GM19438 (cell line): ENCODE measurements at regions not wholly inside any gene's neighbourhood (a gene's known extent, or its start where the extent isn't known, plus 50 kb on each side); places are given as distances from the start of the nearest gene placed in this dataset.

Experiments
- ATAC-seq: cut with Tn5 transposase; IDR thresholded peaks from one replicate; pipeline ENCODE4 v1.9.1; 2021; ENCODE audit warnings: low read depth; ENCODE audit not compliant: unreplicated experiment

DNA sequence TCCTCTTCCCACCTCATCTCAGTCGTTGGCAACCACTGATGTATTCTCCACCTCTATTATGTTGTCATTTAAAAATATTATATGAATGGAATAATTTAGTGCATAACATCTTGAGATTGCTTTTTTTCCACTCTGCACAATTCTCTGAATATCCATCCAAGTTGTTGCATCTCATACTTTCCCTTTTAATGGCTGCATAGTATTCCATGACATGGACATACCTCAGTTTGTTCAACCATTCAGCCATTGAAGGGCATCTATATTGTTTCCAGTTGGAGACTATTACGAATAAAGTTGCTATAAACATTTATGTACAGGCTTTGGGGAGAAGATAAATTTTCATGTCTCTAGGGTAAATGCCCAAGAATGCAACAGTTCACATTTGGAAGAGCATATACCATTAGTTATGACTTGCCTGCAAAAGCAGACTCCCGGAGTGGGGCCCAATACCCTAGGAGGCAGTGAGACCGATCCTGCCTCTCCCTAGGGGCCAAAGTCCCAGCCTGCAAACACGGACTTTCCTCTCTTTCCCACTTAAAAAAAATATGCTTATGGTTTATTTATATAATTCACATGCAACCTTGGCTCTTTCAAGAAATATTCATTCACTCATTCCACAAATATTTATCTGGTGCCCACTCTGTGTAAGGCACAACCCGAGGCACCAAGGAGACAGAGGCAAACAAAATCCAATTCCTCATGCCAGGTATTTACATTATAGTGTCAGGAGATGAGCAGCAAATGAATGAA lies 227.0 kb upstream of the PMEPA1 start:
- ATAC-seq, result no peak

DNA sequence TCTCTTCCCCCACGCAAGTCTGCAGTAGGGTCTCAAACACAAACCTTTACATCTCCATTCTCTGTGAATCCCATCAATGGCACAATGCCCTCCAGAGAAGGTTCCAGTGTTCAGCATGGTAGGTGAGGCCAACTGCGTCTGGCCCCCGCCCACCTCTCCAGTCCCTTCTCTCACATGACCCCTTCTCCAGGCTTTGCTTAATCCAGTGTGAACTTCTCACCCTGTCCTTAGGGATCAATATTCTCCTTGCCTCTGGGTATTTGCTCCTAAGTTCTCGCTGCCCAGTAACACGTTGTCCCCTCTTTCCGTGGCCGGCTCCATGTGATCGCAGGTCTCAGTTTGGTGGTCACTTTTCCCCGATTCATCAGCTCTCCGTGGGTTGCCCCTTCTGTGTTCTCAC lies 225.1 kb upstream of the PMEPA1 start:
- no peak for ATAC-seq

DNA sequence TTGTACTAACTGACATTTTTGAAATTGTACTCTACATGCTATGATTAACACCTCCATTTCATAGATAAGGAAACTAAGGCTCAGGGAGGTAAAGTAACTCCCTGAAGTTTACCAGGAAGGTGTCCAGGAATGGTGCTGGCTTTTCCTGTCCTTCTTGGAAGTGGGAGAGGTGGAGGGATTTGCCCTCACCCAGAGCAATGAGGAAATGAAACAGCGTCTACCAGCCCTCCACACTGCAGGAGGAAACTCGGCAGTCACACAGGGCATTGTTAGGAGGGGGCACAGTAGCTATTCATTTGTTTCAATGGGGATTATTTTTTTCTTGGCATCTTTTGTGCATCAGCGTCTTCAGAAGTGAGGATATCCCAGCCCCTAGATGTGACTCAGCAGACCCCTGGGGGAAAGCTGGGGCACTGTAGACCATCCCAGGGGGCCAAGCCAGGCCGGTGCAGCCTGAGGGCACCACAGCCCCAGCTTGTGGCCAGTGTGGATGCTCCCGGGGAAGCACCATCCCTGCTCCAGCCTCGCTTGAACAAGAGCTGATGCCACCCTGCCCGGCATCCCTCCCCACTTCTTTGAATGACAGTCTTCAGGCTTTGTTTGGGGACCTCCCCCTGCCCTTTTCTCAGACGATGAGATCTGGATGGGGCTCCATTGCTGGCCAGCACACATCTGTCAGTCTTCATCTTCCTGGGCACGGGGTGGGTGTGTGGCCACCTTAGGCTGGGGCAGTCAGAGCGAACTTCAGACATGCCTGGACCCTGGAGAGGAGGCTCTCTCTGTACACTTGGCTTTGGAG lies 224.4 kb upstream of the PMEPA1 start:
- no peak for ATAC-seq

DNA sequence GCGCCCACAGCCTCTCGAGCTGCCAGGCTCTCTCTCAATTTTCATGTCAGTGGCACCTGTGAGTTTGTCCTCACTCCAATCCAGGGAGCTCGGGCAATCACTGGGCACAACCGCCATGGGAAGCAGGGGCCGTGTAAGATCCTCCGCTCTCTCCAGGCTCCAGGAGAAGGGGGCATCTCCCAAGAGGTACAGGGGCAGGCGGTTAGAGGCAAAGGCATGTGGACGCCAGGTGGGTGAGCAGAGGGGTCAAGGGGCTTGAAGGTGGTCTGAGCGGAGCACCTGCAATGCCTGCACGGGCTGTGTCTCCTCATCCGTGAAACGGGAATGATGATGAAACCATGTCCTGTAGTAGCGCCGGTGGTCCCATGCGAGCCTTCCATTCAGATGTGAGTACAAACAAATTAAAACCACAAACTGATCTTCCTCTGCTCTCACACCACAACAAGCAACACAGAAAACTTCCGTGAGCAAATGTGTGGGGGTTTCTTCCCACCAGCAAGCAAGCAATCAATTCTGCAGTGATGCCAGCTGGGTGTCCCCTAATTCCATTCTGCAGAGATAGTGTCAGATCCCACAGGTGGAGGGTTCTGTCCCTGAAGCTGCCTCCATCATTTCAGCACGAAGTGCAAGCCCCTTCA lies 222.5 kb upstream of the PMEPA1 start:
- no peak for ATAC-seq

DNA sequence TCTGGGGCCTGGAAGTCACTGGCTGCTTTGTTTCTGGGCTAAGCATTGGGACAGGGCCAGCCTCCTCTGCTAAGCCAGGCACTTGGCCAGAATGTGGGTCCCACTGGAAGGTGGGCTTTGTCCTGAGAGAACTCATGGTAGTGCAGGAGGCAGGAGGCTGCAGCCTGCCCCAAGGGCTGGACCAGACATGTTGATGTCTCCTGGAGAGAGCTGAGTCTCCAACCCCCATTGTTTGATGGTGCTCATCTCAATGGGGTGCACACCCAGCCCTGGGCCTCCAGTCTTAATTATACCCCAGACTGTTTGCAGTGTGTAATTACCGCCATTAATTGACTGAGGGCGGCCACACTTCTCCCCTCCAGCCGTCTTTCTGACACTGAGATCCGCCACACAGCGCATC lies 220.5 kb upstream of the PMEPA1 start:
- no peak for ATAC-seq

DNA sequence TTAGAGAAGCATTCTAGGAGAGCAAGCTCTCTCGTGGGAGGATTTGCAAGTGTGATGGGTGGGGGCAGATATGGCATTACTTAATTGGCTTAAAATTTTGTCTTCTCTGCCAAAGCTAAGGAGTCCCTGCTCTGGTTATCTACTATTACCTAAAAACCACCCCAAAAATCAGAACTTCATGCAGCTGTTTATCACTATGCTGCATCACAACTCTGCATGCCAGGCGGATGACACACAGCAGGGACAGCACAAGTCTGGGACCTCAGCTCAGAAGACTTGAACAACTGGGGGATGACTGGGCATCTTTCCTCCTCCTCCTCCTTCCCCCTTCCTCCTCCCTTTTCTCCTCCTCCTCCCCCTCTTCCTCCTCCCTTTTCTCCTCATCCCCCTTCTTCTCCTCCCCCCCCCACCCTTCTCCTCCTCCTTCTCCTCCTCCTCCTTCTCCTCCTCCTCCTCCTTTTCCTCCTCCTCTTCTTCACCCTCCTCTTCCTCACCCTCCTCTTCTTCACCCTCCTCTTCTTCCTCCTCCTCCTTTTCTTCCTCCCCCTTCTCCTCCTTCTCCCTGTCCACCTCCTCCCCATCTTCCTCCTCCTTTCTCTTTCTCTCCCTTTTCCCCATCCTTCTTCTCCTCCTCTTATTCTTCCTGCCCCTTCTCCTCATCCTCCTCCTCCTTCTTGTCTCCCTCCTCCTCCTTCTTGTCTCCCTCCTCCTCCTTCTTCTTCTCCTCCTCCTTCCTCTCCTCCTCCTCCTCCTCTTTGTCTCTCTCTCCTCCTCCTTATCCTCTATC lies 218.6 kb upstream of the PMEPA1 start:
- no peak for ATAC-seq

DNA sequence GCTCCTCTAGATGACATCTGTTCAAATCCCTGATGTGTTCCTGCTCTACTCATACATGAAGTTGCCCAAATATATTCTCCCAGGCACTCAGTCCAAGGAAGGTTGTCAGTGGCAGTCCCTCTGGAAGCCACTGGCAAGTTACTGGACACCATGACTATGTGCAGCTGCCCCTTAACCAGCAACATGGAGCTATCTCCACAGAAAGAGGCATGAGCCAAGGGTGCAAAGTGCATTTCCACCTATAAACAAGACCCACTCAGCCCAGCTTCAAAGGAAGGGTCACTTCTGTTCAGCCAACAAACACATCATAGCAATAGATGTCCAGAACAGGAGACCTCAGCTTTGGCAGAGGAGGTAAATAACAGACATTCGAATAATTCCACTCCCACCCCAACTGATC lies 217.6 kb upstream of the PMEPA1 start:
- no peak for ATAC-seq

DNA sequence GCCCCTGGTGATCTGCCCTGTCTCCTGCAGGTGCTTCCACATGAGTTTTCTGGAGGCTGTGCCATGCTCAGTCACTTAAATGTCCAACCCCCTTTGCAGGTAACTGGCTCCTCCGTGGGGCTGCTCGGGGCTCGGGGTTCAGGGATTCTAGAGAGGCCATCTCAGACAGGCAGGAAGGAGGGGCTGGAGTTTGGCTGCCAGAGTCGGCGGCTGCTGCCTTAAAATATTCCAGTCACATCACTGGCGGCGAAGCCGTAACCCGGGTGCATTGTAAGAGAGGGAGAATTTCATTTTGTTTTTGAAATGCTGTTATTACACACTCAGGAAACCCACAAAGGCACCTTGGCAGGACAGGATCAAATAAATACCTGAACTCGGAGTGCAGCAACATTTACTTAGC lies 212.9 kb upstream of the PMEPA1 start:
- no peak for ATAC-seq

DNA sequence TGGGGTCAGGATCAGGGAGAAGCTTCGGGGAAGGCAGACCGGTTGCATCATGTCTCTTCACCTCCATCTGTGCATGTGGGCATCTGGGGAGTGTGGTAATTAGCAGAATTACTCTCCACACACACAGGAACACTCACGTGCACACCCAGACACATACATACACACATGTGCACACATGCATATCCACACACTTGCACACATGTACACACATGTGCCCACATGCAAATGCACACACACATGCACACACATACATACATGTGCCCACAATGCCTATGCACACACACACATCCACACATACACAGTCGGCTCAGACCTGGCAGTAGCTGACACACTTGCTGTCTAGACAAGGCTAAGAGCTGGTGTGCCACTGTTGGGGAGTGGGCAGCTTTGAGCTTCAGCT lies 212.3 kb upstream of the PMEPA1 start:
- no peak for ATAC-seq

DNA sequence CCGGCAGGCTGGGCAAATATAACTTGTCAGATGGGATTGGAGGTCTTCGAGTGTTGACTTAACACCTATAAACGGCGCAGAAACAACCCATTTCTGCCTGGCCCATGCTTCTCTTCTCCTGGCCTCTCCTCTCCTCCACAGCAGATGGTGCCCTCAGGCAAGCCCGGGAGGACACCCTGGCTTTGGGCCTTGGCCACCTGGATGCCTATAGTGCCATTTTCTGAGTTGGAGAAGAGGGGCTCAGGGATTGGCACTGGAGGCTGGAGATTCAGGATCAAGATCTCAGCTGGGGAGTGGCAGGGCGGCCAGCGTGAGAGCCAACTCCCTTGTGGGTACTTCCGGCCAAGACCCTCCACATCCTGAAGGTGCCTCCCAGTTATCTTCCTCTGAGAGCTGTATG lies 211.9 kb upstream of the PMEPA1 start:
- ATAC-seq, result no peak

DNA sequence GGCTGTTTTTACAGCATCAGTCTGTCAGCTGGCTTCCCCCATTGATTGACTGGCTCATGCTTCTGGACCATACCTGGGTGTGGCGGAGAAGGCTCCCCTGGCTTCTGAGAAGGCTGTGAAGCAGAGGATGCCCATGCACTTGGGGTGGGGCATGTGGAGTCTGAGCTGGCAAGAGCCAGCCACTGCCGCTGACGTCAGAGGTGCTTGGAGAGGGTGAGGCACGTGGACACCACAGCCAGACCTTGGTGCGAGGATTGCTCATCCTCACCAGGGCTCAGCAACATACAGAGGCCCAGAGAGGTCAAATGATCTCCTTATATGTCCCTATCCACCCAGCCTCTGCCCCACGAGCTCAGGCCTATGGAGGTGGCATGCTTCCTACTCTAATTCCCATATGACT lies 211.2 kb upstream of the PMEPA1 start:
- ATAC-seq, result no peak

DNA sequence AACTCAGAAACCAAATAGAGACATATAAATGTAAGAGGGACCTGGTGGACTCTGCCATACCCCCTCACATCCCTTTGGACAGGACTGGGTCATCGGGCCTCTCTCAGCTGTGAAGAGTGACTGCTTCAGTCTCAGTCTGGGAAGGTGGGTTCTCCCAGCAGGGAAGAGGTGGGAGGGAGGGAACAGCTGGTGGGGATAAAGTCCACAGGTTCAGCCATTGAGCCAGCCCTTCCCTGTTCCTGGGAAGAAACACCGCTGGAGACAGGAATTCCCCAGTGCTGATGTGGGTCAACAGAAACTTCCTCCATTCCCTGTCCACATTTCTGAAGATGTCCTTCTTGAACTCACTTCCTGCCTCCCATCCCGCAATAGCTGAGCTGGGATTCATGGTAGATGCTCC lies 209.2 kb upstream of the PMEPA1 start:
- no peak for ATAC-seq

DNA sequence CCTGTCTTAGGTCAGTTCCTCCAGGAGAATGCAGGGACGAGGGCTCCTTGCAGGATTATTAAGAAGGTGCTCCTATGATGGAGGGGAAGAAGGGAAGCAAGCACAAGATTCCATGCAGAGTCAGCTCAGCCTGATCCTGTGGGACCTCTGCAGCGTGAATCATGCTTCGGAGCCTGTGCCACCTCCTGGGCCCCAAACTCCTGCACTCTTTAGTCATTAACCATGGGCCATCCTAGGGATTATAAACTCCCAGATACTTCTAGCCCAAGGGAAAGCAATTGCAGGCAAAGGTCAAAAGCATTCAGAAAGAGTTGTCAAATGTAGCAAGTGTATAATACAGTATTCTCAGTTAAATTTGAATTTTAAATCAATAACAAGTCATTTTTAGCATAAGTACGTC lies 208.7 kb upstream of the PMEPA1 start:
- ATAC-seq, result no peak

DNA sequence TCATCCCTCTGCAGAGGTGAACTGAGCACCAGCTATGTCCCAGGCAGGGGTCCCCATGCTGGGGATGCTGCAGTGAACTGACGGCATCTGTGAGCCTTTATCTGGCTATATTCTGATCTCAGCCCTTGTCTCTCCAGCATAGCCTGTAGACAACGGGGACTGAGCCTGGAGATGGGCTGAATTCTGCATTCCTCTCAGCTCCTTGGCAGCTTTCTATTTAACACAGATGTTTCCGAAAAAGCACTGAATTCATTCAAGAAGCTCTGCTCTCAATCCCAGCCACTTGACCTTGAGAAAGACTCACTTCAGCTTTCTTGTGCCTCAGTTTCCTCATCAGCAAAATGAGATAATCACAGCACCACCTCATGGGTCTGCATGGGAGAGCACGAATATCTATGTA lies 204.4 kb upstream of the PMEPA1 start:
- ATAC-seq, result no peak

DNA sequence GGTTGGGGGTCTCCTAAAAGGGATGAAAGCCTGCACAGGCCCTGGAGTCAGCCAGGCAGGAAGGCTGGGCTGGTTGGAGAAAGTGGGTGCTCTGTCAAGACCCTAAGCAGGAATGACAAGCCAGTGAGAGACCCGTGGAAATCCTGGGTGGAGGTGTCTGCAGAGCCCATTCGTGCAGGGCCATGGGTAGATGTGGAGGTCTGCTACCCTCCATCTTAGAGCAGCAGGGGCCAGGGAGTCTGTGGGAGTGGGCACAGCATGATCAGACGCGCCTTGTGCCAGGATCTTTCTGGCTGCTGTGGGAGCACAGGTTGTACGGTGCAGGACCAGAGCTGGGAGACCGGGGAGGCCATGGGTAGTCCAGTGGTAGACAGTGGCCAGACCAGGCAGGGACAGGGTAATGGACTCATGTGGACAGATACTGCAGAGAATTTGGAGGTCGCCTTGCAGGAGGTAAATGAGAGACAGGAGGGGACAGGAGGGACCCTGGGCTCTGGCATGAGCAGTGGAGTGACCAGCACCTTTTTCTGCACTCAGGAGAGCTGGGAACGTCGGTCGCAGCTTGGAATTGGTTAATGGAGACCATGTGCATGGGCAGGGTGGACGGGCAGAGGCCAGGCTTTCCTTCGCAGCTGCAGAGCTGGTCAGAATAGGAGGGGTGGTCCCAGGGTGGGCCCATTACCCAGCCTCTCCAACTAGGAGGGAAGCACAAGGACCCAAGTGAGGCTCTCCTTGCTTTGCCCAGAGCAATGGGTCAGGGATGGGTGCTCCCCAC lies 203.5 kb upstream of the PMEPA1 start:
- ATAC-seq, result no peak

DNA sequence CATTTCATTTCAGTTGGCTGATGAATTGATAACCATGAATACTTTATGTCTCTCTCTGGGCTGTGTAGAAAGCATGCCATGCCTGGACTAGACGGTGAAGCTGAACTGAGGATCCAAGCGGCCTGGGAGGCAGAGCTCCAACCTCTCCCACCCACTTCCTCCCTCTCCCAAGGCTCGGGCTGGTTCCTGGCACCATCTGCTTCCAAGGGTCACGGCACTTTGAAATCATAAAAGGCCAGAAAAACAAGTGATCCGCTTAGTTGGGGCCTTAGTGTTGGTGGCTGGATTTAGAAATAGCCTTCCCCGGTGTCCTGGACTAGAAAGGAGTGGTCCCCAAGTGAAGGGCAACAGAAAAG lies 202.4 kb upstream of the PMEPA1 start:
- ATAC-seq, result no peak

DNA sequence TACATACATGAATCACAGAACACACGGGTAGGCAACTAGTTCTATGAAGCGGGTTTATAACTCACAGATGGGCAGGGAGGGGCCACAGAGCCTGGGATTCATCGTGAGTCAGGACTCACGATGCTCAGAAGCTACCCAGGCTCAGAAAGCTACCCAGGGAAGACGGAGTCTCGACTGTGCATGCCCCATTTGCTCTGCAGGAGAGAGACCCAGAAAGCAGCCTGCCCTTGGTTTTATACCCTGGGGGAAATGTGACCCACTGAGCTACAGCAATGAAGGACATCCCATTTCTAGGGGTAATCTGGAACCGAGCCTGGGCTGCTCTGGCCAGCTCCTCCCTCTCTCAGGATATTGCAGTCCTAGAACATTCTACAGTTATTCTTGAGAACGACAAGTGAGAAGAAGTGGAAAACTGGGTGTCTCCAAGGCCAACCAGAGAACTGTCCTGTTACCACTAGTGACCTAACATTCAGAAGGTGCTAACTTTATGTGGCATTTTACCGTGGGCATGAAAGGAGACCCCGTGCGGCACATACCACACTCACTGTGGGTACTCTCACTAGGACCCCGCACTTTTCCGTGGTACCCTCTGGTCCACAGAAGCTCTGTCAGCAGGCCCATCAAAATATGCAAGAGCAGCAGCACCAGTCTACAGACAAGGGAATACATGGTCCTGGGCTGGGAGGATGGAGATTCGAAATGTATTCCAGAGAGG lies 201.9 kb upstream of the PMEPA1 start:
- no peak for ATAC-seq

DNA sequence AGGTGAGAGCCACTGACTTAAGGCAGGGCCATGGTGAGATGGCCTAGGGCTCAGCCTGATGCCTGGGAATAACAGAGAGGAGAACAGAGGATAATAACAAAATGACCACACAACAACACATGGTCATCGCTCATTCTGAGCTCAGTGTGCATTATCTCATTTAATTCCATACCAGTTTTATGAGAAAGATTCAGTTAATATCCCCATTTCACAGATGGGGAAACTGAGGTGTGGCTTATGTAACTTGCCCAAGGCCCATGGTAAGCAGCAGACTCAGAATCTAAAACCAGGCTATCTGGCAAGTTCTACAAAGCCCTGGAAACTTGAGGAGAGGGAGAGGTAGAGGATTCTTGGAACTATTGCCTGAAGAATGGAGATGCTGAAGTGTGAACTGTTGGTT lies 200.9 kb upstream of the PMEPA1 start:
- ATAC-seq, result no peak

DNA sequence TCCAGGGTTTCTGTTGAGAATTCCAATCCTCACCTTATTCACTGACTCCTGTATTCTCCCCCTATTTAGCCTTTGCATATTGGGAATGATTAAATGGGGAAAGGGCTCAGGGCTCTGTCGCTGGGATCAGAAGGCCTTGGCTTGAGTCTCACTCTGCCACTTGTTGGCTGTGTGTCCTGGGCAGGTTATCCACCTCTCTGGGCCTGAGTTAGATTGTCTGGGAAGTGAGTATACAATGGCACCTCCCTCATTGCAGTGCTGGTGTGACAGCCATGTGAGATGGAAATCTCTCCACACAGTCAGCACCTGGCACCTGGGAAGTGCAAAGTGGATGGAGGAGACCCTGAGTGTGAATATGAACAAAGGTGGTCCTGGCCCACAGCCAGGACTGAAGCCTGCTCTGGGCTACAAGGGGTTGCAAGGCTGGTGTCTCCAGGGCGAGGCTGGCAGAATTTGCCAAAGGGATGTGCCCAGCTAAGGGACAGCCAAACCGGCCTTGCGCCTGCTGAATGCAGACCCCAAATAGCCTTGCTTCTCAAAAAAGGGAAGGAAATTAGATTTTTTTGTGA lies 200.0 kb upstream of the PMEPA1 start:
- ATAC-seq, result no peak
